HG03469 (cell line): ENCODE measurements at regions not wholly inside any gene's neighbourhood (a gene's known extent, or its start where the extent isn't known, plus 50 kb on each side); places are given as distances from the start of the nearest gene placed in this dataset.

Experiments used
- ATAC-seq: cut with Tn5 transposase; IDR thresholded peaks from one replicate; pipeline ENCODE4 v1.9.1; 2021; ENCODE audit warnings: mild to moderate bottlenecking, moderate library complexity, moderate number of reproducible peaks; ENCODE audit not compliant: unreplicated experiment

- no peak for ATAC-seq
These were observed 157.6 kb upstream of the PLXNA4 start for GRCh38 chr7:132733860-132734259.

GRCh38 chr7:132732321-132732865 lies 156.1 kb upstream of the PLXNA4 start:
- no peak for ATAC-seq

GRCh38 chr7:132730105-132730504 lies 153.8 kb upstream of the PLXNA4 start:
- ATAC-seq: no peak

GRCh38 chr7:132723506-132724081 lies 147.3 kb upstream of the PLXNA4 start:
- no peak for ATAC-seq

- no peak for ATAC-seq
These were observed 144.6 kb upstream of the PLXNA4 start for GRCh38 chr7:132720835-132721234.

- no peak for ATAC-seq
These were observed 137.6 kb upstream of the PLXNA4 start for GRCh38 chr7:132713893-132714292.

GRCh38 chr7:132709971-132710567 lies 133.8 kb upstream of the PLXNA4 start:
- no peak for ATAC-seq

GRCh38 chr7:132708470-132708869 lies 132.2 kb upstream of the PLXNA4 start:
- no peak for ATAC-seq

GRCh38 chr7:132705146-132705545 lies 128.9 kb upstream of the PLXNA4 start:
- ATAC-seq: no peak

GRCh38 chr7:132703742-132704141 lies 127.5 kb upstream of the PLXNA4 start:
- ATAC-seq: no peak

- ATAC-seq: no peak
These were observed 120.7 kb upstream of the PLXNA4 start for GRCh38 chr7:132697003-132697402.

- no peak for ATAC-seq
These were observed 120.1 kb upstream of the PLXNA4 start for GRCh38 chr7:132696332-132696731.

GRCh38 chr7:132691201-132691600 lies 114.9 kb upstream of the PLXNA4 start:
- ATAC-seq: no peak

GRCh38 chr7:132690174-132690573 lies 113.9 kb upstream of the PLXNA4 start:
- no peak for ATAC-seq

GRCh38 chr7:132687981-132688383 lies 111.7 kb upstream of the PLXNA4 start:
- no peak for ATAC-seq

GRCh38 chr7:132687016-132687415 lies 110.7 kb upstream of the PLXNA4 start:
- ATAC-seq: no peak

- ATAC-seq: no peak
These were observed 109.0 kb upstream of the PLXNA4 start for GRCh38 chr7:132685277-132685676.

- ATAC-seq: no peak
These were observed 107.8 kb upstream of the PLXNA4 start for GRCh38 chr7:132683896-132684690.

- ATAC-seq: no peak
These were observed 105.7 kb upstream of the PLXNA4 start for GRCh38 chr7:132681951-132682350.

GRCh38 chr7:132680590-132680989 lies 104.3 kb upstream of the PLXNA4 start:
- no peak for ATAC-seq

- ATAC-seq: no peak
These were observed 102.4 kb upstream of the PLXNA4 start for GRCh38 chr7:132678656-132679055.

GRCh38 chr7:132677918-132678317 lies 101.6 kb upstream of the PLXNA4 start:
- ATAC-seq: no peak
